Esophagus squamous epithelium (tissue), 4 donors: ENCODE measurements at regions not wholly inside any gene's neighbourhood (a gene's known extent, or its start where the extent isn't known, plus 50 kb on each side); places are given as distances from the start of the nearest gene placed in this dataset.

Source experiments
- CTCF ChIP-seq, 6 experiments: fragments of 450-650 bp in 4 of 6; fragments of 200-600 bp in 2 of 6; sonication (generic) in 2 of 6; IDR thresholded peaks; one replicate each; pipeline ENCODE4 v1.5.1; 2016 to 2019; ENCODE audit warnings: antibody characterized with exemption in 6 of 6, mild to moderate bottlenecking in 4 of 6, moderate library complexity in 4 of 6
- POLR2A ChIP-seq, 4 donors: fragments of 450-650 bp; IDR thresholded peaks; one replicate each; pipeline ENCODE4 v1.6.1; 2017; ENCODE audit warnings: antibody characterized with exemption in 4 of 4, mild to moderate bottlenecking in 4 of 4, moderate library complexity in 3 of 4

DNA sequence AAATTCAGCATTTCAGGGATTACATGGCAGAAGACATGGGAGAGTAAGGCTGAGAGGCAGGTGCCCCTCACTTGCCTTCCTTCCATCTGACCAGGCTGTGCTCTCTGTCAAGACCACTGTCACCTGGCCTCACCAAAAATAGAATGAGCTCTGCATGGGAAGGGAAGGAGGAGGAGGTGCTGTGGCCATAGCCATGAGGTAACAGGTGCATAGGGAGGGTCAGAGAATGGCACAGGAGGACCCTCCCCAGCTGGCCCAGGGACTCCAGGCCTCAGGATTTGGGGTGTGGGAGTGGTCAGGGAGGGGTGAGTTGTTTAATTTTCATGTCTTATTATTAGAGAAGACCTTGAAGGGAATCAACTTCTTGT, 192.3 kb downstream of the FCRL5 start:
- no peak for TF ChIP-seq CTCF (IDR thresholded peaks at IDR 0.05)
- no peak for TF ChIP-seq POLR2A (IDR thresholded peaks at IDR 0.05)
